Neural crest cell (in vitro differentiated cells): ENCODE measurements at regions not wholly inside any gene's neighbourhood (a gene's known extent, or its start where the extent isn't known, plus 50 kb on each side); places are given as distances from the start of the nearest gene placed in this dataset.

ENCODE experiments used
- DNase-seq: peaks from one replicate; pipeline ENCODE4 v3.0.0; 2021; ENCODE audit warnings: low read depth, mixed read lengths, low spot score
- H3K27ac Mint-ChIP-seq: one replicate; pipeline ENCODE4 v1.8.0; 2021; ENCODE audit warnings: mild to moderate bottlenecking, mixed read lengths; ENCODE audit not compliant: unreplicated experiment
- H3K27me3 Mint-ChIP-seq: 2 replicates; pipeline ENCODE4 v1.8.0; 2021; ENCODE audit warnings: low read depth, mild to moderate bottlenecking, mixed read lengths
- H3K36me3 Mint-ChIP-seq: 2 replicates; pipeline ENCODE4 v1.8.0; 2021; ENCODE audit warnings: low read depth, mild to moderate bottlenecking, mixed read lengths
- H3K4me1 Mint-ChIP-seq: 2 replicates; pipeline ENCODE4 v1.8.0; 2021; ENCODE audit warnings: mixed read lengths
- H3K4me3 Mint-ChIP-seq: one replicate; pipeline ENCODE4 v1.8.0; 2021; ENCODE audit warnings: mild to moderate bottlenecking, mixed read lengths
- H3K9me3 Mint-ChIP-seq: 2 replicates; pipeline ENCODE4 v1.8.0; 2021; ENCODE audit warnings: mixed read lengths
- CTCF ChIP-seq: fragments of 200-600 bp; sonication (generic); conservative IDR thresholded peaks from 2 replicates; pipeline ENCODE4 v1.5.0; 2021; ENCODE audit warnings: antibody characterized with exemption, mild to moderate bottlenecking

DNA sequence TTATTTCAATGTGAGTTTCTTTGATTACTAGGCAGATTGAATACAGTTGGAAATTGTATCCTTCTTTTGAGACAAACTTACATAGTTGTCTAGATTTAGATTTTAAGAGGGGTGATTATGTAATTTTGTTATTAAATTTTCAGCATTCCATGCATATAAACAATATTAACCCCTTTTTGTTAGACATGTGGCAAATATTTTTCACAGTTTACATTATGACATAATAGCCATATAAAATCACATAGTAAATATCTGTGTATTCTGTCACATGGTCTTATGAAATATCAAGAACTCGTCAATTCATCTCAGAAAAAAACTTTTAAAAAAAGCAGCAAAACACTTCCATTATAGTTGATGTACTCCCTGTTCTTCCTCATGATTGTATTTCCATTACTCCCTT is 243.8 kb downstream of the CYP26B1 start:
- no peak overlapping the region for H3K27ac Mint-ChIP-seq
- H3K4me3 Mint-ChIP-seq = no peak overlapping the region
- H3K36me3 Mint-ChIP-seq = no peaks in the 10 kb centered on the region
- TF ChIP-seq CTCF = no peak
- no peaks in the 10 kb centered on the region for H3K4me1 Mint-ChIP-seq
- DNase-seq = no peak
- H3K9me3 Mint-ChIP-seq = peaks cover 3% of the 10 kb centered on the region
- H3K27me3 Mint-ChIP-seq = peaks cover 53% of the 10 kb centered on the region

DNA sequence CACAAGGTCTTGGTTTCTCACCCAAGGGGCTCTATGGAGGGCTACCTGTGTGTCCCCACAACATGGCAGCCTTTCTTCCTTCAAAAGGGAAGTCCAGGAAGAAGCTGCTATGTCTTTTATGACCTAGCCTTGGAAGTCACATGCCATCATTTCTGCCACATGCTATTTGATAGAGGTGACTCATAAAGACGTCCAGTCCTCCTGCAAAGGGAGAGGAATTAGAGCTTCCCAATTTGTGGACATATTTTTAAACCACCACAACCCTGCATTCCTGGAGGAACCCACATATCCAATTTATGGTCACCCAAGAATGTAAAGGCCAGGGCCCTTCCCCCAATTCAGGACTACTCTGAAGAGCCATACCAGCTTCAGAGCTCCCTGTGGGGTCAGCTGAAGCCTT is 246.2 kb downstream of the CYP26B1 start:
- no peak overlapping the region for H3K4me3 Mint-ChIP-seq
- no peaks in the 10 kb centered on the region for H3K9me3 Mint-ChIP-seq
- H3K4me1 Mint-ChIP-seq = no peaks in the 10 kb centered on the region
- TF ChIP-seq CTCF = no peak
- DNase-seq = no peak
- peaks cover 56% of the 10 kb centered on the region for H3K27me3 Mint-ChIP-seq
- H3K27ac Mint-ChIP-seq = no peak overlapping the region
- H3K36me3 Mint-ChIP-seq = no peaks in the 10 kb centered on the region

DNA sequence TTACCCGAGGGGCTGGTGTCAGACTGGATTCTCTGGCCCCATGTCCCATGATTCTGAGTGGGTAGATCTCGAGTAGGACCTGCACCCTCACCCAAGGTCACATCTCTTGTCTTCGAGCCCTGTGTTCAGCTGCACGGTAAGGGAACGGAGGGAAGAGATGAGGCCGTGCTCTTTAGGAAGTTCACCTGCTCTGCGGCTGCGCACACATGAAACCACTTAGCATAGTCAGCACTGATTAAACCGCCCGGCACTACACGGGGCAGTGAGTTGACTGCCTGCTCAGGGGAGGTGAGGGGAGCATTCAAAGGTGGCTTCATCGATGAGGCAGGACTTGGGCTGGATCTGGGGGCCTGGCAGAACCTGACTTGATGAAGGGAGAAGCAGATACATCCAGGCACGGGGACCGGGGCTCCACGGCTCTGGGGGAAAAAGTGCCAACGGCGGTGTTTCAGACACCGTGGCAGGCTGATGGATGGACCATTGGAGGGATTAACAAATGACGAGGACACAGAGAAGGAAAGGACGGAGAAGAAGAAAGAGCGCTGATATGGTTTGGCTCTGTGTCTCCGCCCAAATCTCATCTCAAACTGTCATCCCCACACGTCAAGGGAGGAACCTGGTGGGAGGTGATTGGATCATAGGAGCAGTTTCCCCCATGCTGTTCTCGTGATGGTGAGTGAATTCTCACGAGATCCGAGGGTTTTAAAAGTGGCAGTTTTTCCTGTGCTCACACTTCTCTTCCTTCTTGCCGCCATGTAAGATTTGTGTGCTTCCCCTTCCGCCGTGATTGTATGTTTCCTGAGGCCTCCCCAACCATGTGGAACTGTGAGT is 248.6 kb downstream of the CYP26B1 start:
- H3K9me3 Mint-ChIP-seq = no peaks in the 10 kb centered on the region
- TF ChIP-seq CTCF = no peak
- H3K27ac Mint-ChIP-seq = no peak overlapping the region
- no peaks in the 10 kb centered on the region for H3K4me1 Mint-ChIP-seq
- H3K36me3 Mint-ChIP-seq = no peaks in the 10 kb centered on the region
- DNase-seq = no peak
- peaks cover 41% of the 10 kb centered on the region for H3K27me3 Mint-ChIP-seq
- no peak overlapping the region for H3K4me3 Mint-ChIP-seq

DNA sequence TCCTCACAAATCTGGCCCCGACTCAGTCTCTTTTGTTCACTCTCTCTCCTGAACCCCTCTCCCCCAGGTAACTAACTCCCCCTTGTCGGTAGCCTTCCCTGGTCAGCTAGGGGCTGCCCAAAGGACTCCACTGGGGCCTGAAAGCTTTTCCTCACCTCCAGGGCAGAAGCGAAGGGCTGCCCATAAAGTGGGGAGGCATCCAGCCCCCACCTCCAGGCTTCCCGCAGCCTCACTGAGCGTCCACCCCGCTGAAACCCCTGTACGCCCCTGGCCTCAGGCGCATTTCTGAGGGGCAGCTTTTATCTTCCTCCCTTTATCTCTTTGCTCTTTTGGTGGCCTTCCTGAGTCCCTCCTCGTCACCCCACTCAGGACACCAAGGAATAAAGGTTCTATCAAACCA is 249.3 kb downstream of the CYP26B1 start:
- Mint-ChIP-seq H3K4me3 (no peak overlapping the region), H3K9me3 (no peaks in the 10 kb centered on the region), H3K27ac (no peak overlapping the region), H3K4me1 (no peaks in the 10 kb centered on the region), H3K27me3 (peaks cover 39% of the 10 kb centered on the region), H3K36me3 (no peaks in the 10 kb centered on the region)
- no peak for TF ChIP-seq CTCF
- DNase-seq = no peak

- Mint-ChIP-seq H3K27me3 (peaks cover 37% of the 10 kb centered on the region), H3K4me3 (no peak overlapping the region), H3K27ac (no peak overlapping the region), H3K4me1 (no peaks in the 10 kb centered on the region), H3K36me3 (no peaks in the 10 kb centered on the region), H3K9me3 (no peaks in the 10 kb centered on the region)
- no peak for DNase-seq
- TF ChIP-seq CTCF = no peak
Observed at GRCh38 chr2:71897836-71898235, 249.8 kb downstream of the CYP26B1 start.
